Panc1 (cell line): ENCODE measurements at regions not wholly inside any gene's neighbourhood (a gene's known extent, or its start where the extent isn't known, plus 50 kb on each side); places are given as distances from the start of the nearest gene placed in this dataset.

ENCODE experiments used
- ATAC-seq: fragments of 200-7000 bp; cut with Tn5 transposase; 2 replicates; pipeline ENCODE4 v1.9.1; 2020; ENCODE audit warnings: mild to moderate bottlenecking, moderate library complexity
- BruUV-seq: library from RNA; stranded (reverse); fragments of 400-500 nt; replicated peaks from 2 replicates; lab custom pipeline; 2021; lab: Mats Ljungman, UMichigan
- CTCF ChIA-PET: fragments of 300-600 bp; sonication (Branson Sonifier 250); formaldehyde crosslinking; loops from one replicate; lab custom pipeline; 2022; ENCODE audit warnings: antibody characterized with exemption; lab: Charles Lee
- POLR2A ChIA-PET: fragments of 300-600 bp; sonication (Branson Sonifier 250); formaldehyde crosslinking; loops from one replicate; lab custom pipeline; 2022; ENCODE audit warnings: antibody characterized with exemption; lab: Charles Lee
- DNase-seq: peaks from one replicate; pipeline ENCODE4 v3.0.0-alpha.2; 2010; ENCODE audit warnings: low read depth, low spot score
- H3K27ac ChIP-seq: 2 replicates; pipeline ENCODE4 v1.5.1; 2011; ENCODE audit warnings: mild to moderate bottlenecking, low read length, inconsistent platforms
- H3K27me3 ChIP-seq: fragments of 200-500 bp; sonication (Bioruptor generic); 2 replicates; pipeline ENCODE4 v1.6.0; 2014; ENCODE audit warnings: low read length, inconsistent platforms; ENCODE audit not compliant: control insufficient read depth, insufficient read depth
- H3K36me3 ChIP-seq: fragments of 200-500 bp; sonication (Bioruptor generic); 2 replicates; pipeline ENCODE4 v1.5.1; 2014; ENCODE audit warnings: inconsistent platforms, mild to moderate bottlenecking, low read length, moderate library complexity; ENCODE audit not compliant: control insufficient read depth, insufficient read depth
- H3K4me1 ChIP-seq: 2 replicates; pipeline ENCODE4 v1.5.1; 2011; ENCODE audit warnings: inconsistent platforms, mild to moderate bottlenecking, low read length, moderate library complexity; ENCODE audit not compliant: control insufficient read depth, insufficient read depth
- H3K4me3 ChIP-seq, 2 experiments: 2 replicates each; pipeline ENCODE4 v1.5.1; 2011 to 2012; ENCODE audit warnings: low read depth in 2 of 2, low read length in 2 of 2, mild to moderate bottlenecking in 2 of 2, inconsistent platforms in 1 of 2, moderate library complexity in 1 of 2
- H3K9me3 ChIP-seq: fragments of 200-500 bp; sonication (Bioruptor generic); 2 replicates; pipeline ENCODE4 v1.5.1; 2014; ENCODE audit warnings: low read depth, mild to moderate bottlenecking, inconsistent platforms, low read length, moderate library complexity; ENCODE audit not compliant: control insufficient read depth, insufficient read depth
- CTCF ChIP-seq: fragments of 450-650 bp; IDR thresholded peaks from 2 replicates; pipeline ENCODE4 v1.5.1; 2017; ENCODE audit warnings: mild to moderate bottlenecking
- POLR2AphosphoS5 ChIP-seq: IDR thresholded peaks from 2 replicates; pipeline ENCODE4 v1.6.1; 2012; ENCODE audit warnings: mild to moderate bottlenecking, low read depth, low read length, moderate library complexity
- REST ChIP-seq, 2 experiments: IDR thresholded peaks; 2 replicates each; pipeline ENCODE4 v1.6.1; 2011 to 2012; ENCODE audit warnings: low read depth in 2 of 2, control low read depth in 1 of 2, low read length in 1 of 2, mild to moderate bottlenecking in 1 of 2, moderate library complexity in 1 of 2; ENCODE audit not compliant: insufficient read depth in 1 of 2
- SIN3A ChIP-seq: IDR thresholded peaks from 2 replicates; pipeline ENCODE4 v1.6.1; 2012; ENCODE audit warnings: low read depth, mild to moderate bottlenecking, low read length, moderate library complexity, borderline replicate concordance; ENCODE audit not compliant: insufficient read depth
- TCF7L2 ChIP-seq: IDR thresholded peaks from 2 replicates; pipeline ENCODE4 v1.6.1; 2011; ENCODE audit warnings: mild to moderate bottlenecking, low read depth, low read length, inconsistent platforms
- in situ Hi-C: cut with HindIII; loops from 2 replicates; pipeline ENCODE4 v1.10.0; 2016; ENCODE audit warnings: low sequenced_read_pairs, low pct_unique_long_range_greater_than_20kb
- intact Hi-C: fragments of 100-400 bp; cut with micrococcal nuclease; formaldehyde crosslinking; loops from one replicate; pipeline ENCODE4 v1.10.0; 2022; ENCODE audit not compliant: unreplicated experiment

- Histone ChIP-seq H3K4me3 (no peak overlapping the region), H3K27me3 (no peaks in the 10 kb centered on the region), H3K9me3 (no peaks in the 10 kb centered on the region), H3K4me1 (no peaks in the 10 kb centered on the region), H3K36me3 (no peaks in the 10 kb centered on the region), H3K27ac (no peak overlapping the region)
- ChIA-PET POLR2A (no interaction called here), CTCF (no interaction called here)
- intact Hi-C loops: no loop called here
- in situ Hi-C loops: no loop called here
- no peak for ATAC-seq
- no TSS peak for BruUV-seq
- no peak for DNase-seq
- TF ChIP-seq REST (IDR thresholded peaks at IDR 0.05; ENCODE audit: insufficient read depth in 1 of 2, low read depth in 2 of 2, low read length in 1 of 2) (no peak), TCF7L2 (no peak), CTCF (no peak), POLR2AphosphoS5 (no peak), SIN3A (no peak)
Measured at GRCh38 chr6:134723081-134723871, 226.6 kb downstream of the ALDH8A1 start.

GRCh38 chr6:134722200-134722870 lies 227.6 kb downstream of the ALDH8A1 start:
- Histone ChIP-seq H3K9me3 (no peaks in the 10 kb centered on the region), H3K27ac (no peak overlapping the region), H3K4me1 (no peaks in the 10 kb centered on the region), H3K27me3 (no peaks in the 10 kb centered on the region), H3K4me3 (no peak overlapping the region), H3K36me3 (no peaks in the 10 kb centered on the region)
- ChIA-PET POLR2A (interaction anchor here (0.6 kb wide), 1 partner anchor 18 kb away, joined by 3 read pairs; no protein-coding TSS in a partner anchor), CTCF (no interaction called here)
- TF ChIP-seq CTCF (no peak), TCF7L2 (no peak), REST (IDR thresholded peaks at IDR 0.05; ENCODE audit: insufficient read depth in 1 of 2, low read depth in 2 of 2, low read length in 1 of 2) (no peak), POLR2AphosphoS5 (no peak), SIN3A (no peak)
- intact Hi-C loops: no loop called here
- DNase-seq (no peak), ATAC-seq (no peak)
- in situ Hi-C loops: no loop called here
- BruUV-seq: no TSS peak
